ENCODE measurements at regions not wholly inside any gene's neighbourhood (a gene's known extent, or its start where the extent isn't known, plus 50 kb on each side); places are given as distances from the start of the nearest gene placed in this dataset.

- no peak overlapping the region for H3K4me3 ChIP-seq (ENCODE audit: insufficient read depth, low read length)
- TF ChIP-seq, protein P1, sequence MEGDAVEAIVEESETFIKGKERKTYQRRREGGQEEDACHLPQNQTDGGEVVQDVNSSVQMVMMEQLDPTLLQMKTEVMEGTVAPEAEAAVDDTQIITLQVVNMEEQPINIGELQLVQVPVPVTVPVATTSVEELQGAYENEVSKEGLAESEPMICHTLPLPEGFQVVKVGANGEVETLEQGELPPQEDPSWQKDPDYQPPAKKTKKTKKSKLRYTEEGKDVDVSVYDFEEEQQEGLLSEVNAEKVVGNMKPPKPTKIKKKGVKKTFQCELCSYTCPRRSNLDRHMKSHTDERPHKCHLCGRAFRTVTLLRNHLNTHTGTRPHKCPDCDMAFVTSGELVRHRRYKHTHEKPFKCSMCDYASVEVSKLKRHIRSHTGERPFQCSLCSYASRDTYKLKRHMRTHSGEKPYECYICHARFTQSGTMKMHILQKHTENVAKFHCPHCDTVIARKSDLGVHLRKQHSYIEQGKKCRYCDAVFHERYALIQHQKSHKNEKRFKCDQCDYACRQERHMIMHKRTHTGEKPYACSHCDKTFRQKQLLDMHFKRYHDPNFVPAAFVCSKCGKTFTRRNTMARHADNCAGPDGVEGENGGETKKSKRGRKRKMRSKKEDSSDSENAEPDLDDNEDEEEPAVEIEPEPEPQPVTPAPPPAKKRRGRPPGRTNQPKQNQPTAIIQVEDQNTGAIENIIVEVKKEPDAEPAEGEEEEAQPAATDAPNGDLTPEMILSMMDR (IDR thresholded peaks at IDR 0.05; ENCODE audit: extremely low read depth, low read depth, low read length): no peak
Measured at GRCh38 chr16:59180083-59180476, 446.0 kb upstream of the GOT2 start.

GRCh38 chr16:59179446-59180082 lies 445.4 kb upstream of the GOT2 start:
- TF ChIP-seq, protein P1 (IDR thresholded peaks at IDR 0.05; ENCODE audit: extremely low read depth, low read depth, low read length): no peak
- no peaks in the 10 kb centered on the region for H3K4me1 ChIP-seq (ENCODE audit: insufficient read depth, low read length)

More at GRCh38 chr16:59180083-59180476, 446.0 kb upstream of the GOT2 start:
- DNase-seq (ENCODE audit: insufficient read length, low spot score, missing footprints): no peak
- no peaks in the 10 kb centered on the region for H3K79me2 ChIP-seq (ENCODE audit: insufficient read depth, low read length)
- H3K4me2 ChIP-seq (ENCODE audit: insufficient read depth, low read length): no peak overlapping the region
- no peaks in the 10 kb centered on the region for H3K9me3 ChIP-seq (ENCODE audit: low read depth, low read length)
- H3K27me3 ChIP-seq (ENCODE audit: insufficient read depth, low read length): no peaks in the 10 kb centered on the region
- H3K36me3 ChIP-seq (ENCODE audit: insufficient read depth, low read length): no peaks in the 10 kb centered on the region
- no peaks in the 10 kb centered on the region for H3K4me1 ChIP-seq (ENCODE audit: insufficient read depth, low read length)
- no peak overlapping the region for H2AFZ ChIP-seq (ENCODE audit: low read length)
- no peaks in the 10 kb centered on the region for H4K20me1 ChIP-seq (ENCODE audit: insufficient read depth, low read length)
- no peak overlapping the region for H3K27ac ChIP-seq (ENCODE audit: low read depth, low read length)

DNA sequence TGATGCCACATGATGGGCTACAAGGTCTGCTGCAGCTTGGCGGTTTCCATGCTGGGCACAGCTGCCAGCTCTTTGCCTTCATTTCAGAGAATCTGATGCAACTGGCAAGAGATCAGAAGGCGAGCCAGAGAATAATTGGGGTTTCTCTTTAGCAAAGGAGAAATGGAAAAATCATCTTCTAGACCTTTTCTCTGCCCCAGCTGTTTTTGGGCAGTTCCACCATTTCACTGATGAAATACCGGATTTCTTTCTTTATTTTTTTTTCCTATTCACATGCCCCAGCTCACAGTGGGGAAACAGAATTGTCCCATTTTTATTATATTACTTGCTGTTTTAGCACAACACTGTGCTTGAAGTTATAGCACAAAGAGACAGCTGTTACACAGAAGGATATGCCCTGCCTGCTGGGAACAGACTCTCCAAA lies 439.3 kb upstream of the GOT2 start:
- H3K79me2 ChIP-seq (ENCODE audit: insufficient read depth, low read length): no peaks in the 10 kb centered on the region

More at GRCh38 chr16:59179446-59180082, 445.4 kb upstream of the GOT2 start:
- Histone ChIP-seq H3K4me3 (ENCODE audit: insufficient read depth, low read length) (no peak overlapping the region), H3K9me3 (ENCODE audit: low read depth, low read length) (no peaks in the 10 kb centered on the region), H3K27me3 (ENCODE audit: insufficient read depth, low read length) (no peaks in the 10 kb centered on the region), H4K20me1 (ENCODE audit: insufficient read depth, low read length) (no peaks in the 10 kb centered on the region), H3K79me2 (ENCODE audit: insufficient read depth, low read length) (no peaks in the 10 kb centered on the region), H3K36me3 (ENCODE audit: insufficient read depth, low read length) (no peaks in the 10 kb centered on the region), H2AFZ (ENCODE audit: low read length) (no peak overlapping the region), H3K27ac (ENCODE audit: low read depth, low read length) (no peak overlapping the region), H3K4me2 (ENCODE audit: insufficient read depth, low read length) (no peak overlapping the region)
- no peak for DNase-seq (ENCODE audit: insufficient read length, low spot score, missing footprints)

DNA sequence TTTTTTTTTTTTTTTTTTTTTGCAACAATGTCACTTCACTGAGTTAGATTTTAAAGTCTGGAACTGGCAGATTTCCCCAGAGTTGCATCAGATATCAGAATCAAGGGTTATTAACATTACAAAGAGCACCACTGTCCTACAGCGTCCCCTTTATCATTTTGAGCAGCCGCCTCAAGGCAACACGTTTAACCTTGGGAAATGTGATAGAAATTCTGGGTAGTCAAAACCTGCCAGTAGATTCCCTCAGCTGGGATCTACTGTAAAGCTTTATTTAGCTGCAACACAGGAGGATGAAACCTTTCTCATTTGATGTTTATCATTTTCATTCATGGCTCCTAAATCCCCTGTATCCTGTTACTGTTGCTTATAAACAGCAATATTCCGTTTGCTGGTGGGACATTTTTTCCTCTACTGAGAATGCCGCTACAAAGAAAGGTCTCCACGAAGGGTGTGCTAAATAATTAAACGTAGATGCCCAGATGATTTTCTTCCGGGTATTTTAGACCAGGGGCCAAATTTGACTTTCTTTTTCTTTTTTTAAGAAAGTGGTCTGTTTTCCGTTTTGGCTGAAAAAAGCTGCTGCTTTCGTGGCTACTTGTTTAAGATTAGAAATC lies 436.1 kb upstream of the GOT2 start:
- TF ChIP-seq, protein P1 (IDR thresholded peaks at IDR 0.05; ENCODE audit: extremely low read depth, low read depth, low read length): no peak
- H3K4me3 ChIP-seq (ENCODE audit: insufficient read depth, low read length): no peak overlapping the region

More for the DNA sequence above, 439.3 kb upstream of the GOT2 start:
- no peaks in the 10 kb centered on the region for H4K20me1 ChIP-seq (ENCODE audit: insufficient read depth, low read length)
- no peak overlapping the region for H3K4me3 ChIP-seq (ENCODE audit: insufficient read depth, low read length)
- H3K36me3 ChIP-seq (ENCODE audit: insufficient read depth, low read length): no peaks in the 10 kb centered on the region
- H3K4me1 ChIP-seq (ENCODE audit: insufficient read depth, low read length): no peaks in the 10 kb centered on the region
- no peak overlapping the region for H3K4me2 ChIP-seq (ENCODE audit: insufficient read depth, low read length)
- H3K27me3 ChIP-seq (ENCODE audit: insufficient read depth, low read length): no peaks in the 10 kb centered on the region
- no peaks in the 10 kb centered on the region for H3K9me3 ChIP-seq (ENCODE audit: low read depth, low read length)
- no peak overlapping the region for H2AFZ ChIP-seq (ENCODE audit: low read length)
- TF ChIP-seq, protein P1 (IDR thresholded peaks at IDR 0.05; ENCODE audit: extremely low read depth, low read depth, low read length): no peak
- DNase-seq (ENCODE audit: insufficient read length, low spot score, missing footprints): no peak
- H3K27ac ChIP-seq (ENCODE audit: low read depth, low read length): no peak overlapping the region

More for the DNA sequence above, 436.1 kb upstream of the GOT2 start:
- H3K4me2 ChIP-seq (ENCODE audit: insufficient read depth, low read length): no peak overlapping the region
- H3K4me1 ChIP-seq (ENCODE audit: insufficient read depth, low read length): no peaks in the 10 kb centered on the region
- H3K79me2 ChIP-seq (ENCODE audit: insufficient read depth, low read length): no peaks in the 10 kb centered on the region
- H3K9me3 ChIP-seq (ENCODE audit: low read depth, low read length): peaks cover 1% of the 10 kb centered on the region
- no peak for DNase-seq (ENCODE audit: insufficient read length, low spot score, missing footprints)
- H4K20me1 ChIP-seq (ENCODE audit: insufficient read depth, low read length): no peaks in the 10 kb centered on the region
- H2AFZ ChIP-seq (ENCODE audit: low read length): no peak overlapping the region
- no peaks in the 10 kb centered on the region for H3K36me3 ChIP-seq (ENCODE audit: insufficient read depth, low read length)
- no peaks in the 10 kb centered on the region for H3K27me3 ChIP-seq (ENCODE audit: insufficient read depth, low read length)
- no peak overlapping the region for H3K27ac ChIP-seq (ENCODE audit: low read depth, low read length)
